SU-DHL-6 (cell line): ENCODE measurements at regions not wholly inside any gene's neighbourhood (a gene's known extent, or its start where the extent isn't known, plus 50 kb on each side); places are given as distances from the start of the nearest gene placed in this dataset.

Source experiments
- CTCF ChIP-seq: fragments of 200-600 bp; sonication (generic); IDR thresholded peaks from one replicate; pipeline ENCODE4 v1.5.1; 2017; ENCODE audit warnings: antibody characterized with exemption, mild to moderate bottlenecking, low read length, moderate library complexity; ENCODE audit not compliant: insufficient read depth, poor library complexity, severe bottlenecking
- EZH2phosphoT487 ChIP-seq: fragments of 200-600 bp; sonication (generic), shearing (Covaris generic); conservative IDR thresholded peaks from 2 replicates; pipeline ENCODE4 v1.6.1; 2018; ENCODE audit warnings: mild to moderate bottlenecking, antibody characterized with exemption, low read length, moderate library complexity, mixed read lengths

- TF ChIP-seq CTCF (no peak), EZH2phosphoT487 (no peak)
Measured at GRCh38 chr19:28349604-28350003, 863.3 kb downstream of the UQCRFS1 start.
